Stimulated activated CD8-positive, alpha-beta memory T cell treated with anti-CD3 and anti-CD28 coated beads, Interleukin-2, amount 100 ng/mL, for 48 hours (primary cell): ENCODE measurements at regions not wholly inside any gene's neighbourhood (a gene's known extent, or its start where the extent isn't known, plus 50 kb on each side); places are given as distances from the start of the nearest gene placed in this dataset.

Source experiments
- DNase-seq, 2 donors: peaks; one replicate each; pipeline ENCODE4 v3.0.0-alpha.2; 2020; ENCODE audit warnings: low read depth in 2 of 2

DNA sequence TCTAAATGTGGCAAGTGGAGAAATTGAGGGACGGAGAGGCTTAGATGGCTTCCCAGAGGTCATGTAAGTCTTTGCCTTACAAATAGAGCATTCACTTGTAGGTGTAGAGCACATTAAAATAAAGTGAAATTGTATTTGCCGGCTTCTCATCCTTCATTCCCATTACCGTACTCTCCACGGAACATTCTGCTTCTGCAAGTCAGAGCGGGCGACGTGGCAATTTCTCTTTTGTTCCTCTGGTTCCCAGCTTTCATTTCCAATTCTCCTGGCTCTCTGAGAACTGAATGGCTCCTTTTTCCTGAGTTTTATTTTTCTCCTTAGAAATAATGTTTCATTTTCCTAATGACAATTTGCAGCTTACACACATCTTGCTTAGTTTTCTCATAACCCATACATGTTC, 51.3 kb upstream of the PFKP start:
- no peak for DNase-seq

DNA sequence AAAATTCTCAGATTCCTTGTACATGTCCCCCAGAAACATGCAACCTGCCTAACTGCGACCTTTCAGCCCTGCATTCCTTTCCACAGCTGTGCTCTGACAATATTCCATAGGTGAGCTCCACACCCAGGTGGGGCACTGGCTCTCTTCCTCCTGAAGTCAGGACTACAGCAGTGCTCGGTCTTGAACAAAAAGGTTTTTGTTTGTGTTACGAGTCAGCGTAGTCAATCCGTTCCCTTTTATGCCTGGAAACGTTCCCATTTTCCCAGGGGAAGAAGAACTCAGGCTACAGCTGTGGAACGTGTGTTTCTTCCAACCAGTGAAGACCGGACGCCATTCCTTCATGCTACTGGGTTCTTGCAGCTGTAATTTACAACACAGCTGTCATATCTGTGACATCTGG, 52.4 kb upstream of the PFKP start:
- no peak for DNase-seq

GRCh38 chr10:3012223-3012622, 55.1 kb upstream of the PFKP start:
- DNase-seq: no peak

GRCh38 chr10:3010816-3011460, 56.4 kb upstream of the PFKP start:
- no peak for DNase-seq

GRCh38 chr10:3010334-3010733, 57.0 kb upstream of the PFKP start:
- DNase-seq: no peak

DNA sequence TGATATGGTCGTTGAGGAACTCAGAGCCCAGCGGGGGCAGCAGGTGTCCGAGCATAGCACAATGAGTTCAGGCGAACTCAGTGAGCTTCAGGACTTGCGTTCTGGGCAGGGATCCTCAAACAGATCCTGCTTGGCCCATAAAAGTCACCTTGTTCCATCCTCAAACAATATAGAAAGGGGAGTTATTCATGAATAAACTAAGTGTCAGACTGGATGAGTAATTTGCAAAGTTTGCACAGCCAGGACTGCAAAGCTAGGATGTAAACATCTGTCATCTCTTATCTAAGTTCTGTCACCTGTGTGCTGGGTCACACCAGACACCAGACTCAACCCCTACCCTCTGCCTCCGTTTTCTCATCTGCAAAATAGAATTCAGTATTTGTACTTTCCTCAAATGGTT, 58.0 kb upstream of the PFKP start:
- DNase-seq: no peak

- no peak for DNase-seq
Observed at GRCh38 chr10:3008518-3009195, 58.7 kb upstream of the PFKP start.

GRCh38 chr10:3006607-3007006, 60.7 kb upstream of the PFKP start:
- DNase-seq: no peak

DNA sequence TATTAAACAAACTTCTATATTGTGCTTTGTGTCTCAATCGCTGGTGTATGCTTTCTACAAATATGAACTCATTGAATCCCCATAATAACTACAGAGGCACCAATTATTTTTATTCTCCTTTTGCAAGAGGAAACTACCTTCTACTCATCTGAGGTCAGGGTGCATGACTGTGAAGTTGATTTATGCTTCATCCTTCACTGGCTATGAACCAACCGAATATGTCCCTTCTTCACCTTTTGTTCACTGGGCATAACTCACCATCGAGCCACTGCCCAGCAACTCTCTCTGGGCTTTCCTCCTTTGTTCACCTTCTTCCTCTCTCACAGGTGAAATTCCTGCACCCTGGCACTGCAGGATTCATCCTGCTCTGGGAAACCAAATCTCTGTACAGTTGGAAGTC, 61.3 kb upstream of the PFKP start:
- DNase-seq: no peak

DNA sequence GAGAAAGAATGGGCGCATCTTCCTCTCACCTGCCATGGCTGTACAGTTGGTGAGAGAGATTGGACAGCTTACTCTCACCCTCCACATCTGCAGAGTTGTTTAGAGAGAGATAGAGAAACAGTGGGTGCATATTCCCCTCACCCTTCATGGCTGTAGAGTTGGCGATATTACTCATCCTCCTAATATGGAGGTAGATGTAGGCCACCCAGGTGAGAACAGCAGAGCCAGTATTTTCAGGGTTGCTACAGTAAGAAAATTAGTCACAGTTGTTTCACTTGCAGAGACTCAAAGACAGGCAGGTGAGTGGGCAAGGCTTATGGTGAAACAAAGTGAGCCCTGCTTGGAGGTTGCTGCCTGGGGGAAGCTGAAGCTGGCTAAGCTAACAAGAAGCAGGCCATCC, 65.0 kb upstream of the PFKP start:
- no peak for DNase-seq

DNA sequence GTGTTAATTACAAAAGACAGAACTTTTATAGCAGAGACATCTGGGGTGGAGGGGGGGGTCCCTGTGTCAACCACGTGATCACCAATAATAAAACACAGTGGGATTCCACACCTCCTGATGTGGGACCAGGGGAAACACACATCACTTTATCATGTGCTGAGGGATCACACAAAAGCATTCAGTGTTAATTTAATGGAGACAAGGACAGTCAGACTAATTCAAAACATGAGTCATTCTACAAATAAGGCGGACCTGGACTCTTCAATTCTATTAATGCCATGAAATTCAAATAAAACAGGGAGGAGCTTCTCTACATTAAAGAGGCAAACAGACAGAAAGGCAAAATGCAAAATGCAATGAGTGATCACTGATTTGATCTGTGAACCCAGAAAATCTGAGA, 67.3 kb upstream of the PFKP start:
- no peak for DNase-seq

- no peak for DNase-seq
Observed at GRCh38 chr10:2994221-2994961, 73.0 kb upstream of the PFKP start.

- DNase-seq: no peak
Observed at GRCh38 chr10:2993636-2994035, 73.7 kb upstream of the PFKP start.

DNA sequence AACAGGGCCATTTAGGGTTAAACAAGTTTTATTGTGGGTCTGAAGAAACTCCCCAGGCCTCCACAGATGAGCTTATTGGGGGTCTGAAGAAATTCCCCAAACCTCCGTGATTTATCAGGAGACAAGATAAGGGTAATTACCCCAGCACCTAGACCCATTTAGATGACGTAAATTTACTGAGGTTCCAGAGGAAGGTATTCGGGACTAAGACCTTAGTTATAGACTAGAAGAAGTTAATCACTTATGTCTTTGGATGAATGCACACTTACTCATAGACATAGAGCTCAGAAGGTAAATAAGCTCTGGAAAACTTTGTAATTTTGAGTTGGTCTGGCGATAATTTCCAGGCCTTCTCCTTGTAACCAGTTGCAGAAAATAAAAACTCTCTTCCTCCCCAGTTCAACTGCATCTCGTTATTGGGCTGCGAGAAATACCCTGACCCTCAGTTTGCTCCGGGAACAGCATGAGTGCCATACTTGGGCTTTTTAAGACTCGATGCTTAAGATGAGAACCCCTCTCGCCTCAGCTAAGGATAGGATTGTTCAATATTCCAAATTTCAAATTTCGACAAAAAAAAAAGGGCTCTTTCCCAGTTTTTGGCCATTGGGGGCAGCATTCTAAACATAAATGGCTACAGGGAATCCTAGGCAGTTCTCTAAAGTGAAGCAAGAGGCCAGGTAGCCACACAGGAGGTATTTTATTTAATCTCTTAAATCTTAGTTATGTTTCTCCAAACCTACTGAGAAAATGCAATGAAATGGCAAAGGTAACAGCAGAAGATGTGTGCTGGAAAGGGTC, 74.7 kb upstream of the PFKP start:
- no peak for DNase-seq

DNA sequence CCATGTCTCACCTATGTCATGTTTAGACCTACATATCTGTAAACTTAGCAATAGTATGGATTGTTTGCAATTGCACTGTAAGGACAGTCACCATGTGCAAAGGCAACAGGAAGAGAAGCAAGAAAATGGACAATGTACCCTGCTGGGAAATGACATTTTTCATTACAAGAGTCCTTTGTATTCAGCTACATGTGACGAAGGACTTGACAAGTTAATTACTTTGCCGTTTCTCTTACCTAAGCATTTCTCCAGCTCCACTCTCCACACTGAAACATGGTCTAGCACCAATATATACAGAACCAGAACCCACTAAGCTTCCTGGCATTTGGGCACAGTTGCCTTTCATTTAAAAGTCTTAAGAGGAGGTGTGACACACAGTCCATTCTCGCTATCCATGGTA, 76.6 kb upstream of the PFKP start:
- no peak for DNase-seq

DNA sequence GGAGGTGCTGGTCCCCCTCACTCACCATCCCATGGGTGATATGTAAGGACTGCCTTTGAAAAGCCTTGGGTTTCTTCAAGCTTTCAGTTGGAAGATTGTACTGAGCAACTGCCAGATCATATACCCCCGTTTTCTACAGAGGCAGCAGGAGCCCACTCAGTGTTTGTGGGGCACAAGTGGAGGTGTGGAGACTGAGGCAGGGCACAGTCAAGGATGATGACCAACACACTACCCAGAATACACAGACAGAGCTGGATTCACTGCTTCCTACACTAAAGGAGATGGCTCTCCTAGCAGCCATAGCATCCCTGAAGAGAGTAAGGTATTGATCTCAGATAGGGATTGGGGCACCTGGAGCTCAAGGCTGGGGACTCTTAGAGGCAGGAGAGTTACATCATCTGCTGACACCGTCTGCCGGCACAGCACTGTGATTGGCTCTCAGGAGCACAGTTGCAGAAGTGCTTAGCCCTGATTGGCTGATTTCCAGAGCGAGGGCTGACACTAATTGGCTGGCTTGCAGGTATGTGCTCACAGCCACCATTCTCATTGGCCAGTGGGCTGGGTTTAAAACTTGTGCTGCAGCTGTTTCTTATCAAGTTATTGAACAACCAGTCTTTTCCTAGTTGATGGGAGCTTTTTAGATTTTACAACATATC, 77.9 kb upstream of the PFKP start:
- no peak for DNase-seq

DNA sequence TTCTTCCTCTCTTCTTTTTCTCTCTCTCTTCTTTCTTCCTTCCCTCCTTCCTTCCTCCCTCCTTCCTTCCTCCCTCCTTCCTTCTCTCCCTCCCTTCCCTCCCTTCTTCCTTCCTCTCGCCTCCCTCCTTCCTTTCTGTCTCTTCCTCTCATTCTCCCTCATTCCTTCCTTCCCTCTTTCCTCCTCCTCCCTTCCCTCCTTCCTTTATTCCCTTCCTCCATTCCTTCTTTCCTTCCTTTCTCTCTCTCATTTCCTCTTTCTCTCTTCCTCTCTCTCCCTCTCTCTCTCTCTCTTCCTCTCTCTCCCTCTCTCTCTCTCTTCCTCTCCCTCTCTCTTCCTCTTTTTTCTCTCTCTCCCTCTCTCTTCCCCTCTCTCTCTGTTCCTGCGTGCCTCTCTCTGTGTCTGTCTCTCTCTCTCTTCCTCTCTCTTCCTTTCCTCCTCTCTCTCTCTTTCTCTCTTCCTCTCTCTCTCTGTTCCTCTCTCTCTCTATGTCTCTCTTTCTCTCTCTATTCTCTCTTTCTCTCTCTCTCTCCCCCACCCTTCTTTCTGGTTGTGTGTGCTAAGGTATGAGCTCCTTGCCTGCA, 80.1 kb upstream of the PFKP start:
- DNase-seq: no peak

DNA sequence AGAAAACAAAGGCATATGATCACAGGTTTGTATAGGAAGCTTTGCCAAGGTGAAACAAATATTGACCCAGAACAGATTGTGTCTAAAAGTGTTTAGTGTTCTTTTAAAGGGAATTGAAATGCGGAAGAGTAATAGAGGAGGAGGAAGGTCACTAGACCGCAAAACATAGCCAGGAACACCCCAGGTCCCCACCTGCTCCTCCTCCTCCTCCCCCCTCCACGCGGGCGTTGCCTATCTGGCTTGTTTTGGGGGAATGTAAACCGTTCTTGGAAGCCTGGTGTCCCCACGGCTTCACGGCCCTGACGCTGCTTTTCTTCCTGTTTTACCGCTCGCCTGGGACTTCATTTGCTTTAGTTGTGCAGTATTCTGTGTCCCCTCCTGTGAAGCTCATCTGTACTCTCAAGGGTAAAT, 81.0 kb upstream of the PFKP start:
- DNase-seq: no peak

DNA sequence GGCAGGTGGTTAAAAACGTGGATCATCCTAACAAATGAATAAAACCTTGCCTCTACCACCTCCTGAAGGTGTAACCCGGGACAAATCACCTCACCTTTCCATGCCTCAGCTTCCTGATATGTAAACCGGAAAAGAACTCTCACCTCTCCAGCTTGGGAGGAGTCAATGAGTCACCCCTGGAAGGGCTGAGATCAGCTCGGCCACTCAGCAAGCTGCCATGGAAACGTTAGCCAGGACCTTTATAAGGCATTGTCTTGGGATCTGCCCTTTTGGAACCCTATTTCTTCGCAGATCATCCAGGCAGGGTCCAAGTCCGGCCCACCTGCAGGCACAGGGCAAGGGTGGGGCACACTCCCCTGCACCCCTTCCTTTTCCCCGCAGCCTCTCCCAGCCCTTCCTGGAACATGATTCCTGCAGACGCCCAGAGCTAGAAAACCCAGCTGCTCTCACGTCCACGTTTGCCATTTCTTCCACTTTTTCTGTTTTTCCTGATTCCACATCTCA, 81.6 kb upstream of the PFKP start:
- DNase-seq: no peak

DNA sequence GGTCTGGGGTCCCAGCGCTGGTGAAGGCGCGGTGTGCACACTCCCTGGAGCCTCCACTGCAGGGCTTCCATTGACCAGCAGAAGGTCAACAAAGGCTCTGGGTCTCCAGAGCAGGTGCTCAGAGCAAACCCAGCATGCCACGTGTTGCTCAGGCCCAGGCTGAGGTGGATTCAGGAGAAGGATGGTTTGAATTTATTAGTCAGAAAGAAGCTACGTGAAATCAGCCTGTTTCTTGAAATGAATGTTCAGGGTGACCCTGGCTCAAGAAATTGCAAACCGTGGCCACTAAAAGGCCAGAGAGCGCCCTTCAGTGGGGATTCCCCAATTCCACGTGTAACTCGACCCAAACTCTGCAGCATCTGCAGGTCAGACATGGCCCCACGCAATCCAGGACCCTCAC, 82.7 kb upstream of the PFKP start:
- no peak for DNase-seq

GRCh38 chr10:2982146-2982545, 85.2 kb upstream of the PFKP start:
- no peak for DNase-seq
